Esophagus muscularis mucosa (tissue), 4 donors: ENCODE measurements at regions not wholly inside any gene's neighbourhood (a gene's known extent, or its start where the extent isn't known, plus 50 kb on each side); places are given as distances from the start of the nearest gene placed in this dataset.

Experiments
- DNase-seq: peaks from one replicate; pipeline ENCODE4 v3.0.0-alpha.2; 2017; ENCODE audit errors: extremely low spot score
- H3K27ac ChIP-seq, 4 donors: fragments of 200-600 bp; sonication (generic); replicated peaks in 1 of 4; 1 replicate in 3 of 4; 2 replicates in 1 of 4; pipeline ENCODE4 v1.5.1; 2016 to 2019; ENCODE audit warnings: mild to moderate bottlenecking in 1 of 4
- H3K27me3 ChIP-seq, 4 donors: fragments of 200-600 bp; sonication (generic); one replicate each; pipeline versions ENCODE4 v1.5.1 to v1.6.0; 2016 to 2019
- H3K36me3 ChIP-seq, 4 donors: fragments of 200-600 bp; sonication (generic); one replicate each; pipeline ENCODE4 v1.5.1; 2016 to 2019
- H3K4me1 ChIP-seq, 4 donors: fragments of 200-600 bp; sonication (generic); one replicate each; pipeline ENCODE4 v1.5.1; 2016 to 2019
- H3K4me3 ChIP-seq, 4 donors: fragments of 200-600 bp; sonication (generic); 1 replicate in 2 of 4; 2 replicates in 2 of 4; pipeline ENCODE4 v1.5.1; 2016 to 2019; ENCODE audit warnings: mild to moderate bottlenecking in 4 of 4, moderate library complexity in 1 of 4
- H3K9me3 ChIP-seq, 4 donors: fragments of 200-600 bp; sonication (generic); 1 replicate in 3 of 4; 2 replicates in 1 of 4; pipeline ENCODE4 v1.5.1; 2016 to 2019
- EP300 ChIP-seq: sonication (generic); formaldehyde crosslinking; IDR thresholded peaks from one replicate; pipeline ENCODE4 v1.6.1; 2017; ENCODE audit warnings: antibody characterized with exemption
- POLR2A ChIP-seq: fragments of 450-650 bp; IDR thresholded peaks from one replicate; pipeline ENCODE4 v1.6.1; 2017; ENCODE audit warnings: antibody characterized with exemption, moderate library complexity, mild to moderate bottlenecking, low read depth
- POLR2AphosphoS5 ChIP-seq, 2 donors: sonication (generic); formaldehyde crosslinking; IDR thresholded peaks; one replicate each; pipeline ENCODE4 v1.6.1; 2017; ENCODE audit warnings: antibody characterized with exemption in 2 of 2
- WGBS: methylation state at CpG from one replicate; pipeline ENCODE4 v1.1.5; 2018; 5-methylcytosine and 5-hydroxymethylcytosine counted together
- intact Hi-C: fragments of 100-400 bp; cut with DNase I; formaldehyde crosslinking; loops from one replicate; pipeline ENCODE4 v1.15.1; 2023
- TF ChIP-seq, protein P1 (sequence below), 3 experiments: fragments of 200-600 bp in 2 of 3; fragments of 450-650 bp in 1 of 3; sonication (generic) in 2 of 3; IDR thresholded peaks; one replicate each; pipeline ENCODE4 v1.5.1; 2017 to 2019; ENCODE audit warnings: antibody characterized with exemption in 3 of 3, mild to moderate bottlenecking in 2 of 3, moderate library complexity in 1 of 3

DNA sequence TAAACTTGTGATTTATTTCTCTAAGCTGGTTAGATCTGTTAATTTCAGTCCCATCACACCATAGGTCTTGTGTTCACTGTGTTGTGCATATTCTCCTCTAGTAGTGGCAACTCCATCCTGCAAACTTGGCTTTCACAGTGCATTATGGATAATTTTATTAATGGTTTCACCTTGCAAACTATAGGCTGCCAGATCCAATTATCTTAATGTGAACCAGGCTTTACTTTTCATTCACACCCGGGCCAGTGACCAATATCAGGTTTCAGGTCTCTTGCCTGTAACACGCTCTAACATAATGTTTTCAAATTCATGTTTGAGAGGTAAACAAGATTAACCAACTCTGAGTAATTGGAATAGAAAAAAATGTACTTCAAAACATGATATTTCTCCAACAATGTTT, 1293.0 kb downstream of the REEP3 start:
- no peaks in the 10 kb centered on the region for H3K36me3 ChIP-seq
- no peaks in the 10 kb centered on the region for H3K4me1 ChIP-seq
- no peaks in the 10 kb centered on the region for H3K9me3 ChIP-seq
- intact Hi-C loops = no loop called here
- no peaks in the 10 kb centered on the region for H3K27me3 ChIP-seq
- 66% methylated on average over 2 of the region's 2 CpGs for WGBS
- TF ChIP-seq POLR2A (no peak), EP300 (no peak), POLR2AphosphoS5 (IDR thresholded peaks at IDR 0.05) (no peak)
- TF ChIP-seq, protein P1, sequence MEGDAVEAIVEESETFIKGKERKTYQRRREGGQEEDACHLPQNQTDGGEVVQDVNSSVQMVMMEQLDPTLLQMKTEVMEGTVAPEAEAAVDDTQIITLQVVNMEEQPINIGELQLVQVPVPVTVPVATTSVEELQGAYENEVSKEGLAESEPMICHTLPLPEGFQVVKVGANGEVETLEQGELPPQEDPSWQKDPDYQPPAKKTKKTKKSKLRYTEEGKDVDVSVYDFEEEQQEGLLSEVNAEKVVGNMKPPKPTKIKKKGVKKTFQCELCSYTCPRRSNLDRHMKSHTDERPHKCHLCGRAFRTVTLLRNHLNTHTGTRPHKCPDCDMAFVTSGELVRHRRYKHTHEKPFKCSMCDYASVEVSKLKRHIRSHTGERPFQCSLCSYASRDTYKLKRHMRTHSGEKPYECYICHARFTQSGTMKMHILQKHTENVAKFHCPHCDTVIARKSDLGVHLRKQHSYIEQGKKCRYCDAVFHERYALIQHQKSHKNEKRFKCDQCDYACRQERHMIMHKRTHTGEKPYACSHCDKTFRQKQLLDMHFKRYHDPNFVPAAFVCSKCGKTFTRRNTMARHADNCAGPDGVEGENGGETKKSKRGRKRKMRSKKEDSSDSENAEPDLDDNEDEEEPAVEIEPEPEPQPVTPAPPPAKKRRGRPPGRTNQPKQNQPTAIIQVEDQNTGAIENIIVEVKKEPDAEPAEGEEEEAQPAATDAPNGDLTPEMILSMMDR (IDR thresholded peaks at IDR 0.05) = no peak
- H3K4me3 ChIP-seq = no peak overlapping the region
- H3K27ac ChIP-seq = no peak overlapping the region
- no peak for DNase-seq

GRCh38 chr10:64829888-64830412, 1308.7 kb downstream of the REEP3 start:
- H3K27ac ChIP-seq = no peak overlapping the region
- no peaks in the 10 kb centered on the region for H3K9me3 ChIP-seq
- H3K27me3 ChIP-seq = no peaks in the 10 kb centered on the region
- no peak overlapping the region for H3K4me3 ChIP-seq
- DNase-seq = no peak
- H3K4me1 ChIP-seq = no peaks in the 10 kb centered on the region
- no peaks in the 10 kb centered on the region for H3K36me3 ChIP-seq
- intact Hi-C loops = no loop called here
- 86% methylated on average over 3 of the region's 3 CpGs for WGBS
- TF ChIP-seq, protein P1 (IDR thresholded peaks at IDR 0.05) = no peak
- no peak for TF ChIP-seq POLR2AphosphoS5 (IDR thresholded peaks at IDR 0.05)
- TF ChIP-seq POLR2A = no peak
- no peak for TF ChIP-seq EP300

GRCh38 chr10:64830869-64831268, 1309.7 kb downstream of the REEP3 start:
- no peaks in the 10 kb centered on the region for H3K4me1 ChIP-seq
- 64% methylated on average over 2 of the region's 2 CpGs for WGBS
- H3K9me3 ChIP-seq = no peaks in the 10 kb centered on the region
- no peak overlapping the region for H3K27ac ChIP-seq
- H3K27me3 ChIP-seq = no peaks in the 10 kb centered on the region
- no peaks in the 10 kb centered on the region for H3K36me3 ChIP-seq
- TF ChIP-seq, protein P1 (IDR thresholded peaks at IDR 0.05) = no peak
- TF ChIP-seq POLR2A (no peak), POLR2AphosphoS5 (IDR thresholded peaks at IDR 0.05) (no peak), EP300 (no peak)
- intact Hi-C loops = no loop called here
- H3K4me3 ChIP-seq = no peak overlapping the region
- DNase-seq = no peak

- TF ChIP-seq POLR2AphosphoS5 (IDR thresholded peaks at IDR 0.05) (no peak), POLR2A (no peak), EP300 (no peak)
- TF ChIP-seq, protein P1 (IDR thresholded peaks at IDR 0.05) = no peak
- intact Hi-C loops = no loop called here
- 88% methylated on average over 5 of the region's 12 CpGs for WGBS
- Histone ChIP-seq H3K4me3 (no peak overlapping the region), H3K36me3 (no peaks in the 10 kb centered on the region), H3K4me1 (no peaks in the 10 kb centered on the region), H3K27ac (no peak overlapping the region), H3K27me3 (no peaks in the 10 kb centered on the region), H3K9me3 (no peaks in the 10 kb centered on the region)
- no peak for DNase-seq
Observed at GRCh38 chr10:64840341-64840740, 1319.1 kb downstream of the REEP3 start.

DNA sequence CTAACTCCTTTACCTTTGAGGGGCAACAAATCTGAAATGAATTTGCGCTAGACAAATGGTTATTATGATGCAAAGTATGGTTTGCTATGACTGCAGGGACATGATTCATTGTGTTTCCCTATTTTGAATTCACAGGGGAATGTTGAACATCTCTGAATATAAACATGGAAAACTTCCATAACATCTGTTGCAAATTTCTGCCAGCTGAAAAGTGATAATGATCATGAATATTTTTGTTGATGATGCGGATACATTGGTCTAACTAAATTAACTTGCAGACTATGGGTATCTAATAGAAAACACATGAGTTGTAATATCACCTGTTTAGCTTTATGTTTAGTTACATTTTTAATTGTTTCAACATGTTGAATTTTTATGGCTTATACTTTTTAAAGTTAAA, 1325.5 kb downstream of the REEP3 start:
- no peaks in the 10 kb centered on the region for H3K27me3 ChIP-seq
- no peaks in the 10 kb centered on the region for H3K9me3 ChIP-seq
- no peak for TF ChIP-seq POLR2AphosphoS5 (IDR thresholded peaks at IDR 0.05)
- TF ChIP-seq, protein P1 (IDR thresholded peaks at IDR 0.05) = no peak
- TF ChIP-seq EP300 = no peak
- no peak for TF ChIP-seq POLR2A
- no peaks in the 10 kb centered on the region for H3K36me3 ChIP-seq
- no peak overlapping the region for H3K4me3 ChIP-seq
- intact Hi-C loops = no loop called here
- 57% methylated on average over 2 of the region's 2 CpGs for WGBS
- H3K4me1 ChIP-seq = no peaks in the 10 kb centered on the region
- no peak for DNase-seq
- no peak overlapping the region for H3K27ac ChIP-seq
